Peyer's patch (tissue), 4 donors: ENCODE measurements at regions not wholly inside any gene's neighbourhood (a gene's known extent, or its start where the extent isn't known, plus 50 kb on each side); places are given as distances from the start of the nearest gene placed in this dataset.

Source experiments
- DNase-seq, 3 donors: peaks; one replicate each; pipeline ENCODE4 v3.0.0-alpha.2; 2017 to 2019
- H3K27ac ChIP-seq, 4 donors: fragments of 200-600 bp; sonication (generic); one replicate each; pipeline ENCODE4 v1.5.1; 2016 to 2019
- H3K27me3 ChIP-seq, 2 donors: fragments of 200-600 bp; sonication (generic); one replicate each; pipeline ENCODE4 v1.5.1; 2019
- H3K36me3 ChIP-seq, 3 donors: fragments of 200-600 bp; sonication (generic); one replicate each; pipeline ENCODE4 v1.5.1; 2016 to 2019
- H3K4me1 ChIP-seq, 4 donors: fragments of 200-600 bp; sonication (generic); one replicate each; pipeline ENCODE4 v1.5.1; 2016 to 2019
- H3K4me3 ChIP-seq, 4 donors: fragments of 200-600 bp; sonication (generic); 1 replicate in 3 of 4; 2 replicates in 1 of 4; pipeline ENCODE4 v1.5.1; 2016 to 2019; ENCODE audit warnings: mild to moderate bottlenecking in 1 of 4
- H3K9me3 ChIP-seq, 4 donors: fragments of 200-600 bp; sonication (generic); one replicate each; pipeline ENCODE4 v1.5.1; 2016 to 2019; ENCODE audit warnings: mild to moderate bottlenecking in 1 of 4
- POLR2A ChIP-seq, 2 donors: fragments of 450-650 bp; IDR thresholded peaks; one replicate each; pipeline ENCODE4 v1.5.1; 2017; ENCODE audit warnings: antibody characterized with exemption in 2 of 2, mild to moderate bottlenecking in 2 of 2, moderate library complexity in 2 of 2
- TF ChIP-seq, protein P1 (sequence below), 6 experiments: fragments of 450-650 bp in 4 of 6; fragments of 200-600 bp in 2 of 6; sonication (generic) in 1 of 6; IDR thresholded peaks; one replicate each; pipeline ENCODE4 v1.5.1; 2017 to 2019; ENCODE audit warnings: antibody characterized with exemption in 6 of 6, mild to moderate bottlenecking in 3 of 6, moderate library complexity in 1 of 6

DNA sequence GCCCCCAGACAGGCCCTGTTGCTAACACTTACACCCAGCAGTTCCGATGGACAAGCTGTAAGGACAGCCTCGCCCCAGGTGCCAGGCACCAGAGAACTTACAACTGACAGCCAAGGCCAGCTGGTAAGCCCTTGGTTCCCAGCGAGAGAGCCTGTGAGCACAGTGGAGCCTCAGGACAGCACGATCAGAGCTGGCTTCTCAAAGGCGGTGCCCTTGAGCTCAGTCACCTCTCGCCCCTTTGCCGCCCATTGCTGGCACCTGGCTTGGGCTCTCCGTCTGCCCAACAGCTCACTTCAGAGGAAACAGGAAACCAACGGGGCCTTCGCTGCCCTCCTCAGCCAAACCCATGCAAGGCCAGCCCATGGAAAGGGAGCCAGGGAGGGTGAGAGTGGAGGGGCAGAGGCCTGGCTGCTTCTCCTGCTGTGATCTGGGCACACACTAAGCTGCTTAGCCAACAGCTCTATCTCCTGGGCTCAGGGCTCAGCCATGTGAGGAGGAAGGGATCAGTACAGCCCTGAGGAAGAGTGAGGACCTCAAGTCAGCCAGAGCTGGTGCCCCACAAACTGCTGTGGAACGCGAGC lies 98.5 kb downstream of the SINHCAF start:
- TF ChIP-seq, protein P1, sequence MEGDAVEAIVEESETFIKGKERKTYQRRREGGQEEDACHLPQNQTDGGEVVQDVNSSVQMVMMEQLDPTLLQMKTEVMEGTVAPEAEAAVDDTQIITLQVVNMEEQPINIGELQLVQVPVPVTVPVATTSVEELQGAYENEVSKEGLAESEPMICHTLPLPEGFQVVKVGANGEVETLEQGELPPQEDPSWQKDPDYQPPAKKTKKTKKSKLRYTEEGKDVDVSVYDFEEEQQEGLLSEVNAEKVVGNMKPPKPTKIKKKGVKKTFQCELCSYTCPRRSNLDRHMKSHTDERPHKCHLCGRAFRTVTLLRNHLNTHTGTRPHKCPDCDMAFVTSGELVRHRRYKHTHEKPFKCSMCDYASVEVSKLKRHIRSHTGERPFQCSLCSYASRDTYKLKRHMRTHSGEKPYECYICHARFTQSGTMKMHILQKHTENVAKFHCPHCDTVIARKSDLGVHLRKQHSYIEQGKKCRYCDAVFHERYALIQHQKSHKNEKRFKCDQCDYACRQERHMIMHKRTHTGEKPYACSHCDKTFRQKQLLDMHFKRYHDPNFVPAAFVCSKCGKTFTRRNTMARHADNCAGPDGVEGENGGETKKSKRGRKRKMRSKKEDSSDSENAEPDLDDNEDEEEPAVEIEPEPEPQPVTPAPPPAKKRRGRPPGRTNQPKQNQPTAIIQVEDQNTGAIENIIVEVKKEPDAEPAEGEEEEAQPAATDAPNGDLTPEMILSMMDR (IDR thresholded peaks at IDR 0.05), result no peak
- TF ChIP-seq POLR2A (IDR thresholded peaks at IDR 0.05), result no peak
- H3K4me3 ChIP-seq, result no peak overlapping the region
- no peaks in the 10 kb centered on the region for H3K27me3 ChIP-seq
- H3K36me3 ChIP-seq, result no peaks in the 10 kb centered on the region
- H3K9me3 ChIP-seq, result peaks cover 0 to 5% (median 0%) of the 10 kb centered on the region in 4 donors
- no peaks in the 10 kb centered on the region for H3K4me1 ChIP-seq
- H3K27ac ChIP-seq, result no peak overlapping the region
- peak in 1 of 3 donors; percentile 37 for DNase-seq

DNA sequence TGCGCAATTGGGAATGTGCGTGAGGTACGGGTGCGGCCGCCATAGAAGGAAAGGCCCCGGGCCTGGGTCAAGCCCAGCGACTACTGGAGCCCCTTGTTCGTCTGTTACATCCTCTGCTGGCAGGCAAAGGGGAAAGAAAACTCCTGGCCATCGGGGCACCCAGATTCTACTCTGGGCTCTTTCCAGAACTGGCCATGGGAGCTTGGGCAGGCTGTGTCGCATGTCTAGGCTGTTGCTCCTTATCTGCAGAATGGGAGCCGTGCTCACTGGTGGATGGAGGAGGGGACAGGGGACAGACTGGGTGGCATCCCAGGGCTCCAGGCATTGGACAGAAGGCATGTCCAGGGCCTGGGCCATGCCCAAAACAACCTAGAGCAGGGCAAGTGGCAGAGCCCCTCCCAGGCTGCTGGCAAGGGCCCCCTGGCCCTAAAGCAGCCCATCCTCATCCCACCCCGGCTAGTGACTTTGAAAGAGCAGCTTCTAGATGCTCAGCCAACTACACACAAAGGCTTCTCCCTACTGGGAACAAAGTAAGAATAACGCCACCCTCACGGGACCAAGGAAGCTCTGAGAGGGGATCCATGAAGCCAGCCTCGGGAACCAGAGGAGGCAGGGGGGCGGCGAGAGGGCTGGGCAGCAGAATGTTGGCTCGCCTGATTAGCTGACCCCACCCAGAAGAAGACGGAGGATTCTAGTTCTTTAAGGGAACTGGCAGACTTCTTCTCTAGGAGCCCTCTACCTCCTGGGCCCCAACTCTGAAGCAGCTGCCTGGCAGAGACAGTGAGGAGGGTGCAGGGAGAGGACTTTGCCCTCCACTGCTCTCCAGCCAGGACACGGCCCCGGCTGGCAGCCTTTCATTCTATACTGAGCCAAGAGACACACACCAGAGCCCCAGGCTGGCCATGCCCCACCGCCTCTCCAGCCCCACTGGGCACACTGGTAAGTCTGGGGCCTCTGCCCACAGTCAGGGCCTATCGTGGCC lies 96.8 kb downstream of the SINHCAF start:
- no peaks in the 10 kb centered on the region for H3K4me1 ChIP-seq
- TF ChIP-seq, protein P1 (IDR thresholded peaks at IDR 0.05), result no peak
- TF ChIP-seq POLR2A (IDR thresholded peaks at IDR 0.05), result no peak
- peaks cover 0 to 5% (median 0%) of the 10 kb centered on the region in 4 donors for H3K9me3 ChIP-seq
- no peak overlapping the region for H3K4me3 ChIP-seq
- peak overlapping the region in 1 of 4 donors; percentile 9 for H3K27ac ChIP-seq
- peak in 2 of 3 donors; percentile 80 to 82 for DNase-seq
- no peaks in the 10 kb centered on the region for H3K27me3 ChIP-seq
- no peaks in the 10 kb centered on the region for H3K36me3 ChIP-seq

DNA sequence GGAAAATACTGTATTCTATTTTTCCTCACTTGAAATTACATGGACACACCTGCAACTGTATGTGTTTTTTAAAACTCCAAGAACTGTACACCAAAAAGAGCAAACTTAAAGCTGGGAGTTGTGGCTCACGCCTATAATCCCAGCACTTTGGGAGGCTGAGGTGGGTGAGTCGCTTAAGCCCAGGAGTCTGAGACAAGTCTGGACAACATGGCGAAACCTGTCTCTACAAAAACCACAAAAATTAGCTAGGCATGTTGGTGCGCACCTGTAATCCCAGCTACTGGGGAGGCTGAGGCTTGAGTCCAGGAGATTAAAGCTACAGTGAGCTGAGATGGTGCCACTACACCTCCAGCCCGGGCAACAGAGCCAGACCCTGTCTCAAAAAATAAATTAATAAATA lies 95.9 kb downstream of the SINHCAF start:
- Histone ChIP-seq H3K27me3 (no peaks in the 10 kb centered on the region), H3K9me3 (peaks cover 0 to 5% (median 0%) of the 10 kb centered on the region in 4 donors), H3K4me3 (no peak overlapping the region), H3K27ac (peak overlapping the region in 1 of 4 donors; percentile 9), H3K36me3 (no peaks in the 10 kb centered on the region), H3K4me1 (no peaks in the 10 kb centered on the region)
- DNase-seq, result no peak
- no peak for TF ChIP-seq POLR2A (IDR thresholded peaks at IDR 0.05)
- TF ChIP-seq, protein P1 (IDR thresholded peaks at IDR 0.05), result no peak
